Esophagus squamous epithelium (tissue), 4 donors: ENCODE measurements at regions not wholly inside any gene's neighbourhood (a gene's known extent, or its start where the extent isn't known, plus 50 kb on each side); places are given as distances from the start of the nearest gene placed in this dataset.

Experiments used
- POLR2A ChIP-seq, 4 donors: fragments of 450-650 bp; IDR thresholded peaks; one replicate each; pipeline ENCODE4 v1.6.1; 2017; ENCODE audit warnings: antibody characterized with exemption in 4 of 4, mild to moderate bottlenecking in 4 of 4, moderate library complexity in 3 of 4
- TF ChIP-seq, protein P1 (sequence below), 6 experiments: fragments of 450-650 bp in 4 of 6; fragments of 200-600 bp in 2 of 6; sonication (generic) in 2 of 6; IDR thresholded peaks; one replicate each; pipeline ENCODE4 v1.5.1; 2016 to 2019; ENCODE audit warnings: antibody characterized with exemption in 6 of 6, mild to moderate bottlenecking in 4 of 6, moderate library complexity in 4 of 6

DNA sequence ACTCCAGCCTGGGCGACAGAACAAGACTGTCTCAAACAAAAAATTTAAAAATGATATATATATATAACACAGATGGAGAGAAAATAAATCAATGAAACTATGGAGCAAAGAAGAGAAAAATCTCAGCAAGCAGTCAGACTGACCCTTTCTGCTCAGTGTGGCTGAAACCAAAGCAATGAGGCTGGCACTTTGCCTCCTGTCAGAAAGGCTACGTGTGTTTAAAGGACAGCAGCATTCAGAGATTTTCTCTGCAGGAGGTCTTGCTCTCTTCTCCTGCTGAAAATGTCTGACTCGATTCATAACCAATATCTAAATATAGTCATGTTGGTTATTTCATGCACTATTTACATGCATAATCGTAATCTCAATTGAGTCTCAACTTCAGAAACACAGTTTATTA lies 527.0 kb upstream of the JARID2 start:
- TF ChIP-seq, protein P1, sequence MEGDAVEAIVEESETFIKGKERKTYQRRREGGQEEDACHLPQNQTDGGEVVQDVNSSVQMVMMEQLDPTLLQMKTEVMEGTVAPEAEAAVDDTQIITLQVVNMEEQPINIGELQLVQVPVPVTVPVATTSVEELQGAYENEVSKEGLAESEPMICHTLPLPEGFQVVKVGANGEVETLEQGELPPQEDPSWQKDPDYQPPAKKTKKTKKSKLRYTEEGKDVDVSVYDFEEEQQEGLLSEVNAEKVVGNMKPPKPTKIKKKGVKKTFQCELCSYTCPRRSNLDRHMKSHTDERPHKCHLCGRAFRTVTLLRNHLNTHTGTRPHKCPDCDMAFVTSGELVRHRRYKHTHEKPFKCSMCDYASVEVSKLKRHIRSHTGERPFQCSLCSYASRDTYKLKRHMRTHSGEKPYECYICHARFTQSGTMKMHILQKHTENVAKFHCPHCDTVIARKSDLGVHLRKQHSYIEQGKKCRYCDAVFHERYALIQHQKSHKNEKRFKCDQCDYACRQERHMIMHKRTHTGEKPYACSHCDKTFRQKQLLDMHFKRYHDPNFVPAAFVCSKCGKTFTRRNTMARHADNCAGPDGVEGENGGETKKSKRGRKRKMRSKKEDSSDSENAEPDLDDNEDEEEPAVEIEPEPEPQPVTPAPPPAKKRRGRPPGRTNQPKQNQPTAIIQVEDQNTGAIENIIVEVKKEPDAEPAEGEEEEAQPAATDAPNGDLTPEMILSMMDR (IDR thresholded peaks at IDR 0.05), result no peak
- no peak for TF ChIP-seq POLR2A (IDR thresholded peaks at IDR 0.05)
